NCI-H2171 treated with DMSO at 0.1 percent for 48 hours (cell line): ENCODE measurements at regions not wholly inside any gene's neighbourhood (a gene's known extent, or its start where the extent isn't known, plus 50 kb on each side); places are given as distances from the start of the nearest gene placed in this dataset.

ENCODE experiments used
- DNase-seq: peaks from one replicate; lab custom pipeline; 2025; lab: John Stamatoyannopoulos, UW

GRCh38 chr5:144820278-144820677, 649.6 kb downstream of the KCTD16 start:
- DNase-seq: no peak

GRCh38 chr5:144815131-144815530, 644.5 kb downstream of the KCTD16 start:
- DNase-seq: no peak

DNA sequence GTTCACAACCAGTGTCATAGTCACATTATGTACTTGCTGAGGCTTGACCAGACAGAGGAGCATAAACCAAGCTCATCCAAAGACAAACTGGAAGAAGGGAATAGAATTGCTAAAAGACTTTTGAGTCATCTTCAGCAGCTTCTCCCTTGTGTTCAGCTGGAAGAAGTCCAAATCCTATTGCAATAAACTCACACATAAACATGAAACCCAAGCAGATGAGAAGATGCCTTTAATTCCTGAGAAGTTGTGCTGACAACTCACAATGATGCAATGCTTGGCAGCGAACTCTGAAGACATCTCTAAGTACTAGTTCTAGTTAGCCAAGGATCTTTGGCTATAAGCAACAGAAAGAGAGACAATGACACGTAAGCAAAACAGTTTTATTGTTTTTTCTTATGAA, 642.1 kb downstream of the KCTD16 start:
- no peak for DNase-seq

GRCh38 chr5:144800169-144800568, 629.5 kb downstream of the KCTD16 start:
- no peak for DNase-seq

DNA sequence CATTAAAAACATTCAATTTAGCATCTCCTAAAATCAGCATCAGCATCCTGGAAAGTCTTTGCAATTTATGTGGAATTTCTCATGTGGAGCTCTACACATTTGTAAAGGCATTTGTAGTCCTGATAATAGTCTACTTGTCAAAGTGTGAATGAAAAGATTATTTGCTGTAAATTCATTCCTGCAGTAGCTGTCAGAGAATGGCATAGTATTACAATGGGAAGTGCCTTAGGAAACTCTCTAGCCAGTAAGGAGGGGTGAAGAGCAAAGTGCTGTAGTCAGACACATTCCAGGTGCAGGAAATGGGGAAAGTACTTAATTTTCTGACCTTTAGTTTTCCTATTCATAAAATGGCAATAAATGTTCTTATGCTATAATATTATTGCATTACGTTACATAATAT, 627.9 kb downstream of the KCTD16 start:
- no peak for DNase-seq

DNA sequence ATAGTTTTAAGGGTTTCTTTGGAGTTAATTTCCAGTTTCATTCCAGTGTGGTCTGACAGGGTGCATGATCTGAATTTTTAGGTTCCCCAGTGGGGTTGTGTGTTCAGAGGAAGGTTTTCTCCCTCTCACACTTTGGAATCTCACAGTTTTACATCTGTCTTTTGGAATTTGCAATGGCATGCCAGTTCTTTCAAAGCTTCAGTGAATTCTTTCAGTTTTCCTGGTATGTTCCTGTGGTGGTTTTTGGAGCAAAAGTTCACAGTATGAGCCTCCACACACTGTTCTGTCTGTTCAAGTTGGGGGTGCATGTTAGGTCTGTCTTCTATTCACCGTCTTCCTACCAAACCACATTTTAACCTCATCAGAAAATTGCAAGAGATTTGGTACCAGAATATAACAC, 624.2 kb downstream of the KCTD16 start:
- no peak for DNase-seq

GRCh38 chr5:144788556-144788955, 617.9 kb downstream of the KCTD16 start:
- DNase-seq: no peak

- DNase-seq: no peak
Observed at GRCh38 chr5:144788046-144788445, 617.4 kb downstream of the KCTD16 start.

- no peak for DNase-seq
Observed at GRCh38 chr5:144779368-144779767, 608.7 kb downstream of the KCTD16 start.

GRCh38 chr5:144778561-144778960, 607.9 kb downstream of the KCTD16 start:
- no peak for DNase-seq

DNA sequence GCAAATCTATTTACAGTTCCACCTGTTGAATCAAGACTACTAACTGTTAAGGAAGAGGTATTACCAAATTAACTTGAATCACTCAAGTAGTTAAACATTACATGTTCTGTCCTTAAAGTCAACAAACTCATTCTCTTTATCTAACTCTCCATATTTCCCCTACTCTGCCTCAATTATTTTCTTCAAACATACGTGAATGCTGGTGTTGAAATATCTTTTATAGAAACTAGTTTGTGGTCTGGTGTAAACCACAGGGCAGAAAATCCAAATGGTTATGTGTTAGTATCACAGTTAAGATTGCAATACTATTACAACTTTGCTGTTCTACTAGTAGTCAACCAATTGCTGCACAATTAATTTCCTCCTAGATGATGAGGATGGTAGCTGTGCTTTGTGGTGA, 603.5 kb downstream of the KCTD16 start:
- no peak for DNase-seq

DNA sequence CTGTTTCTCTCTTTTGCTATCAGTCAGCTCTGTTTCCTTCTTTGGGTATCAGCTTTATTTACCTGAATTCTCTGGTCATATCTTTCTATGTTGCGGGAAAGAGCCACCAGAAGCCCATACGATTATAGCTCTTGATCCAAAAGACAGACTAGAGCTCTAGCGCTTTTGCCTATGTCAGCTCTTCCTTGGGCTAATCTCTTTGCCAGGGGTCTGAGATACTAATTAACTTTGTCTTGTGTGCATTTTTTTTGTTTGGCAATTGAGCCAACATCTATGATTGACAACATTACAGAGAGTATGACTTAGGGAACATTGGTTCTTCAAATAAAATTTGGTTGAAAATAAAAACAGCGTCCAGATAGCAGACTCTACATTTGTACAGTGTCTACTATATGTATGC, 603.0 kb downstream of the KCTD16 start:
- no peak for DNase-seq

GRCh38 chr5:144771802-144772201, 601.1 kb downstream of the KCTD16 start:
- DNase-seq: no peak

DNA sequence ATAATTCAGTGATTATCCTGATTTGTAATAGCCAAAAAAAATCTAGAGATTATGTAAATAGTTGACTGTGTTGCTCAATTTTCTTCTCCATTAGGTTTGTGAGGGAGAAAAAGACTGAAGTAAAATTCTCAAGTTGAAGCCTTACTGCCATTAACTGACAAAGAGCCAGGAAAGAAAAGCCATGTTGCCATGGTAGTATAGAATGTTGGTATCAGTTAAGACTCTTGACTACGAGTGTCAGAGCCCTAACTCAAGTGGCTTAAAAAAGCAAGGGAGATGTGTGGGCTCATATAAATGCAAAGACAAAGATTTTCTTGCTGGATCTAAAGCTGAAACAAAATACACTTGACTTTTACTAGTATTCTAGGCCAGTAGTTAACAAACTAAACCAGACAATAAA, 571.7 kb downstream of the KCTD16 start:
- no peak for DNase-seq

DNA sequence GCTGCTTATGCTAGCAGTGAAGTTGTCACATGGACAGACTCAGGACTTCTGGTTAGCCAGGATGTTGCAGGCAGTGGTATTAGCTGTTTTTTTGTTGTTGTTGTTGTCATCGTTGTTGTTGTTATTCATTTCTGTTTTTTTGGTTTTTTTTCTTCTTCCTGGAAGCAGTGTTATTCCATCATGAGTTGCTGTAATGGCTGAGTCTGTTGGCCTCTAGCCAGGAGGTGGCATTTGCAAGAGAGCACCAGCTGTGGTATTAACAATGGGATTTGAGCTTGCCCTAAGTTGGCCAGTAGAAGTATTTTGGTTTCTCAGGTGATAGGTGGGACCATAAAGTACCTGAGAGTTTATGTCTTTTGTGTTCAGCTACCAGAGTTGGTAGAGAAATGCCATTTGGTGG, 561.1 kb downstream of the KCTD16 start:
- DNase-seq: no peak

GRCh38 chr5:144712090-144712489, 541.4 kb downstream of the KCTD16 start:
- DNase-seq: no peak

DNA sequence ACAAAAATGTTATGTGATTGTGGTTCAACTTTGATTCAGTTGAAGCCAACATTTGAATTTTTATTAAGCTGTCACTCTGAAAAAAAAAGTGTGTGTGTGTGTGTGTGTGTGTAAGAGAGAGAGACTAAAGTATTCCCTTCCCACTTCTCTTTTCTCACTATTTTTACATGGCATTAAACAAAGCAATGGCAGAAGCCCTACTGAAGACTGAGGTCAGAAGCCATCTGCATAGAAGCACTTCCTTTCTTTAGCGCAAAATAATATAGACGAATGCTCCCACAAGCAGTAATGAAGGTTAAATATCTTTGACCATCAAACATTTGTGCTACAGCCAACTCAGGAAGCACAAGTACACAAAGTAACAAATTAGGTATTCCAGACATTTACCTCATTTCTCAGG, 540.5 kb downstream of the KCTD16 start:
- DNase-seq: no peak

GRCh38 chr5:144710637-144711036, 540.0 kb downstream of the KCTD16 start:
- peak; percentile 52 for DNase-seq

GRCh38 chr5:144703776-144704175, 533.1 kb downstream of the KCTD16 start:
- DNase-seq: no peak

- DNase-seq: no peak
Observed at GRCh38 chr5:144698484-144698883, 527.8 kb downstream of the KCTD16 start.

DNA sequence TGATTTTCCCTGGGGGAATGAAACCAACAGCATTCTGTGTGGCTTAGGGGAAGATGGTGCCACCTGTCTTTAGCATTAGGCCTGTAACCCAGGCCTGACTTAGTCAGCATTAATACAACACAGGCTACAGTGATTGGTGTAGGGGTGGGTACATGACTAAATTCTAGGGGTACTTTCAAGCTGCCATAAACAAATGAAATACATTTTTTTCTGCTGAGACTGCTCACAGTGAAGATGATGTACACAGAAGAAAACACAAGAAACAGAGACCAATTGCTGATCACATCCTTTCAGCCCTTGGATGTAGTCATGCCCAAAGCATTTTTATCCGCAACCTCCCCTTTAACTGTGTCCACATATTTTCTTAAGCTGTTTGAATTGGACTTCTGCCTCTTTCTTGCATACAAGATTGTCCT, 527.2 kb downstream of the KCTD16 start:
- no peak for DNase-seq

GRCh38 chr5:144691936-144692335, 521.3 kb downstream of the KCTD16 start:
- no peak for DNase-seq

- DNase-seq: no peak
Observed at GRCh38 chr5:144684899-144685298, 514.2 kb downstream of the KCTD16 start.

GRCh38 chr5:144680711-144681110, 510.0 kb downstream of the KCTD16 start:
- DNase-seq: no peak

DNA sequence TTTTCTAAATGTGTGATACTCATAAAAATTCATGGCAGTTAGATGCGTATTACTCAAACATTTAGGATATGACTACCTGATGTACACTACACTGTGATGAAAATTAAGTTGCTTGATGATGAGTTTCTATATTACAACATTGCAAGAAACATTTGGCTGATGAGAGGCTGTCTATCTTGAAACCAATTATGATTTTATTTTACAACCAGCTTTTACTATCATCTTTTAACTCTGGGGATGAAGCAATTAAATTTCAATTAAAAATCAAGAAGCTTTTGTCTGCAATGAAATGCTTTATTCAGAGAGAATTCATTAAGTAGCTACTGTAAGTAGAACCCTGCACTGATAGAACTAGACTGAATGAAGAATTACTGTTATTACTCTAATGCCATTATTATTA, 500.4 kb downstream of the KCTD16 start:
- no peak for DNase-seq
